C4-2B (cell line): ENCODE measurements at regions not wholly inside any gene's neighbourhood (a gene's known extent, or its start where the extent isn't known, plus 50 kb on each side); places are given as distances from the start of the nearest gene placed in this dataset.

Experiments used
- CTCF ChIP-seq: fragments of 450-650 bp; conservative IDR thresholded peaks from 2 replicates; pipeline ENCODE4 v1.5.1; 2017; ENCODE audit warnings: mild to moderate bottlenecking
- ZFX ChIP-seq: fragments of 450-650 bp; IDR thresholded peaks from 2 replicates; pipeline ENCODE4 v1.6.1; 2017

- TF ChIP-seq CTCF (no peak), ZFX (no peak)
These were observed 104.7 kb upstream of the PCGF5 start for GRCh38 chr10:91115618-91116390.
